IMR-90 (cell line): ENCODE measurements at regions not wholly inside any gene's neighbourhood (a gene's known extent, or its start where the extent isn't known, plus 50 kb on each side); places are given as distances from the start of the nearest gene placed in this dataset.
A peak's percentile ranks its signal among the peaks of the same experiment; 100 is the strongest.

Experiments used
- ATAC-seq: fragments of 200-7000 bp; cut with Tn5 transposase; 2 replicates; pipeline ENCODE4 v1.9.1; 2020; ENCODE audit warnings: low read depth, mild to moderate bottlenecking, moderate library complexity
- BruUV-seq: library from RNA; stranded (reverse); fragments of 400-500 nt; replicated peaks from 2 replicates; lab custom pipeline; 2021; lab: Mats Ljungman, UMichigan
- CTCF ChIA-PET: fragments of 300-600 bp; formaldehyde crosslinking; extraction: SDS; loops from one replicate; lab custom pipeline; 2021; ENCODE audit warnings: antibody characterized with exemption; lab: Yijun Ruan, JAX
- POLR2A ChIA-PET: fragments of 300-600 bp; sonication (Branson Sonifier 250); formaldehyde crosslinking; loops from one replicate; lab custom pipeline; 2022; ENCODE audit warnings: antibody characterized with exemption; ENCODE audit not compliant: unreplicated experiment; lab: Charles Lee
- DNase-seq: peaks from one replicate; pipeline ENCODE4 v3.0.0; 2013
- H2AFZ ChIP-seq: replicated peaks from 2 replicates; pipeline ENCODE3; 2013; ENCODE audit warnings: low read length, mild to moderate bottlenecking; ENCODE audit not compliant: poor library complexity
- H2AK5ac ChIP-seq: 2 replicates; pipeline ENCODE4 v1.6.1; 2013; ENCODE audit warnings: low read depth, low read length, inconsistent platforms
- H2AK9ac ChIP-seq: replicated peaks from 2 replicates; pipeline ENCODE3; 2013; ENCODE audit warnings: mild to moderate bottlenecking, low read depth, low read length, moderate library complexity; ENCODE audit not compliant: poor library complexity
- H2BK120ac ChIP-seq: 2 replicates; pipeline ENCODE4 v1.6.1; 2013; ENCODE audit warnings: low read depth, low read length, inconsistent platforms
- H2BK15ac ChIP-seq: 3 replicates; pipeline ENCODE4 v1.6.1; 2013; ENCODE audit warnings: low read depth, low read length, inconsistent platforms
- H2BK20ac ChIP-seq: 2 replicates; pipeline ENCODE4 v1.6.1; 2013; ENCODE audit warnings: low read depth, mild to moderate bottlenecking, inconsistent platforms, low read length, moderate library complexity
- H2BK5ac ChIP-seq: 2 replicates; pipeline ENCODE4 v1.6.1; 2013; ENCODE audit warnings: mild to moderate bottlenecking, low read depth, low read length, inconsistent platforms; ENCODE audit not compliant: poor library complexity, severe bottlenecking
- H3K14ac ChIP-seq: replicated peaks from 2 replicates; pipeline ENCODE4 v1.6.1; 2013; ENCODE audit warnings: low read depth, low read length, inconsistent platforms
- H3K18ac ChIP-seq: 2 replicates; pipeline ENCODE4 v1.6.1; 2013; ENCODE audit warnings: low read depth, low read length, control low read depth
- H3K23ac ChIP-seq: 2 replicates; pipeline ENCODE4 v1.6.1; 2013; ENCODE audit warnings: low read depth, low read length, inconsistent platforms
- H3K27ac ChIP-seq: 2 replicates; pipeline ENCODE4 v1.5.1; 2013; ENCODE audit warnings: mild to moderate bottlenecking, control low read depth, low read length; ENCODE audit not compliant: insufficient read depth
- H3K27me3 ChIP-seq: 2 replicates; pipeline ENCODE4 v1.6.1; 2013; ENCODE audit warnings: low read length; ENCODE audit not compliant: control insufficient read depth, insufficient read depth
- H3K36me3 ChIP-seq: 2 replicates; pipeline ENCODE4 v1.6.1; 2013; ENCODE audit warnings: low read length, mixed read lengths; ENCODE audit not compliant: control insufficient read depth, insufficient read depth
- H3K4ac ChIP-seq: 2 replicates; pipeline ENCODE4 v1.6.1; 2013; ENCODE audit warnings: low read depth, low read length, inconsistent platforms
- H3K4me1 ChIP-seq: 2 replicates; pipeline ENCODE4 v1.6.1; 2013; ENCODE audit warnings: low read length, mixed read lengths; ENCODE audit not compliant: control insufficient read depth, insufficient read depth
- H3K4me2 ChIP-seq: 2 replicates; pipeline ENCODE4 v1.6.1; 2013; ENCODE audit warnings: low read depth, mild to moderate bottlenecking, control low read depth, low read length, moderate library complexity
- H3K4me3 ChIP-seq: 2 replicates; pipeline ENCODE4 v1.5.1; 2013; ENCODE audit warnings: low read depth, mild to moderate bottlenecking, control low read depth, low read length, moderate library complexity; ENCODE audit not compliant: insufficient read depth
- H3K56ac ChIP-seq: 2 replicates; pipeline ENCODE4 v1.6.1; 2013; ENCODE audit warnings: low read length, inconsistent platforms; ENCODE audit not compliant: insufficient read depth; ENCODE audit errors: extremely low read depth
- H3K79me1 ChIP-seq, 2 experiments: 2 replicates each; pipeline ENCODE4 v1.6.1; 2013; ENCODE audit warnings: low read length in 2 of 2, inconsistent platforms in 1 of 2, low read depth in 1 of 2
- H3K9ac ChIP-seq: 2 replicates; pipeline ENCODE4 v1.6.1; 2013; ENCODE audit warnings: low read depth, low read length, control low read depth
- H3K9me1 ChIP-seq: 2 replicates; pipeline ENCODE4 v1.6.1; 2013; ENCODE audit warnings: low read length, inconsistent platforms; ENCODE audit not compliant: insufficient read depth
- H3K9me3 ChIP-seq: 2 replicates; pipeline ENCODE4 v1.6.1; 2013; ENCODE audit warnings: low read length; ENCODE audit not compliant: control insufficient read depth, insufficient read depth
- H4K20me1 ChIP-seq: 2 replicates; pipeline ENCODE4 v1.6.1; 2013; ENCODE audit warnings: low read length, inconsistent platforms; ENCODE audit not compliant: insufficient read depth
- H4K5ac ChIP-seq: 2 replicates; pipeline ENCODE4 v1.6.1; 2013; ENCODE audit warnings: mild to moderate bottlenecking, low read depth, low read length, control low read depth
- H4K8ac ChIP-seq, 2 experiments: 2 replicates each; pipeline ENCODE4 v1.6.1; 2013; ENCODE audit warnings: low read depth in 2 of 2, low read length in 2 of 2, control low read depth in 1 of 2, inconsistent platforms in 1 of 2
- H4K91ac ChIP-seq: 2 replicates; pipeline ENCODE4 v1.6.1; 2013; ENCODE audit warnings: low read depth, low read length, inconsistent platforms; ENCODE audit not compliant: insufficient read depth
- BHLHE40 ChIP-seq: fragments of 150-350 bp; IDR thresholded peaks from 2 replicates; pipeline ENCODE4 v1.6.1; 2016; ENCODE audit warnings: mild to moderate bottlenecking, low read depth, low read length
- CEBPB ChIP-seq: IDR thresholded peaks from 2 replicates; pipeline ENCODE4 v1.6.1; 2012; ENCODE audit warnings: low read depth, low read length, improper control_type of control experiment
- CHD1 ChIP-seq: IDR thresholded peaks from 2 replicates; pipeline ENCODE4 v1.6.1; 2012; ENCODE audit warnings: low read depth, low read length, improper control_type of control experiment
- ELK1 ChIP-seq: fragments of 150-350 bp; IDR thresholded peaks from 2 replicates; pipeline ENCODE4 v1.6.1; 2016; ENCODE audit warnings: low read depth, mild to moderate bottlenecking, low read length, moderate library complexity, borderline replicate concordance
- MAFK ChIP-seq: IDR thresholded peaks from 2 replicates; pipeline ENCODE4 v1.6.1; 2012; ENCODE audit warnings: low read depth, low read length, improper control_type of control experiment
- MAZ ChIP-seq: IDR thresholded peaks from 2 replicates; pipeline ENCODE4 v1.6.1; 2012; ENCODE audit warnings: low read depth, mild to moderate bottlenecking, low read length, improper control_type of control experiment, moderate library complexity, borderline replicate concordance
- RAD21 ChIP-seq: IDR thresholded peaks from 2 replicates; pipeline ENCODE4 v1.6.1; 2012; ENCODE audit warnings: low read length, improper control_type of control experiment
- RCOR1 ChIP-seq: IDR thresholded peaks from 2 replicates; pipeline ENCODE4 v1.6.1; 2012; ENCODE audit warnings: mild to moderate bottlenecking, low read length, improper control_type of control experiment; ENCODE audit not compliant: insufficient replicate concordance
- RFX5 ChIP-seq: IDR thresholded peaks from 2 replicates; pipeline ENCODE4 v1.8.0; 2012; ENCODE audit warnings: low read depth, mild to moderate bottlenecking, low read length, moderate library complexity
- SMC3 ChIP-seq: fragments of 150-350 bp; IDR thresholded peaks from 2 replicates; pipeline ENCODE4 v1.6.1; 2016; ENCODE audit warnings: low read depth, mild to moderate bottlenecking, antibody characterized with exemption, low read length, moderate library complexity
- WGBS, 2 experiments: methylation state at CpG; one replicate each; pipeline versions ENCODE4 v1.1.5 to v1.1.7; 2013; ENCODE audit warnings: missing lambda C conversion rate in 2 of 2; ENCODE audit not compliant: insufficient read length in 1 of 2; ENCODE audit errors: extremely low coverage in 2 of 2; 5-methylcytosine and 5-hydroxymethylcytosine counted together
- dilution Hi-C: fragments of 300-500 bp; cut with HindIII; formaldehyde crosslinking; loops from one replicate; pipeline ENCODE4 v1.14.3; 2018; ENCODE audit warnings: low sequenced_read_pairs; ENCODE audit not compliant: unreplicated experiment
- in situ Hi-C: fragments of 300-500 bp; cut with MboI; formaldehyde crosslinking; loops from 3 replicates; pipeline ENCODE4 v1.14.3; 2019; ENCODE audit warnings: low sequenced_read_pairs, inconsistent platforms, mixed read lengths
- intact Hi-C: fragments of 100-400 bp; cut with micrococcal nuclease; formaldehyde crosslinking; loops from 2 replicates; pipeline ENCODE4 v1.10.0; 2022
- TF ChIP-seq, protein P1 (sequence below): fragments of 150-350 bp; IDR thresholded peaks from 2 replicates; pipeline ENCODE4 v1.6.1; 2017; ENCODE audit warnings: mild to moderate bottlenecking, antibody characterized with exemption, low read length, low read depth
- TF ChIP-seq, protein P2 (sequence below): conservative IDR thresholded peaks from 2 replicates; pipeline ENCODE4 v1.5.1; 2012; ENCODE audit warnings: mild to moderate bottlenecking, low read depth, low read length, improper control_type of control experiment

DNA sequence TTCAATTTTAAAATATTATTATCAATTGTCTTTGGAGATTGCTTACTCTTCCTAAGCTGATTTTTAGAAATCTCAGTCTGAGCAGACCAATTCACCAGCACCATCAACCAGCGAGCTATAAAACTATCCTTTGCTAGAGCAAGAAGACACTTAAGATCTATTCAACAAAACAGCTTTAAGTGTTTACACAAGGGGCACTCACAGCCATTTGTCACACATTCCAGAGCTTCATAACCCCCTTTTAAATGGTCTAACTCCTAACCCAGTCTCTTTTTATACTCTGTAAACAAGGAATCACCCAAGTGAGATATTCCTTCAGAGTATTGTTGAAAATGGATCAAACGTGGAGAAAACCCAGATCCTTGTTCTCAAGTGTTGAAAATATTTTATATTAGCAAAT, 1294.1 kb upstream of the CHAC2 start:
- H3K18ac ChIP-seq, result no peak overlapping the region
- BruUV-seq, result no TSS peak
- no peaks in the 10 kb centered on the region for H3K36me3 ChIP-seq
- no peak overlapping the region for H3K56ac ChIP-seq
- H4K91ac ChIP-seq, result no peak overlapping the region
- no peak overlapping the region for H2BK120ac ChIP-seq
- dilution Hi-C loops (no loop called here), intact Hi-C loops (no loop called here), in situ Hi-C loops (no loop called here)
- no peak overlapping the region for H2AK9ac ChIP-seq
- H3K79me1 ChIP-seq, result no peaks in the 10 kb centered on the region
- no peak for DNase-seq
- H2BK20ac ChIP-seq, result no peak overlapping the region
- no peak overlapping the region for H2AFZ ChIP-seq
- H2AK5ac ChIP-seq, result no peak overlapping the region
- ATAC-seq, result peak; percentile 44; the same call in 1 of the 2 replicates
- no peak overlapping the region for H3K4ac ChIP-seq
- no peak for TF ChIP-seq RAD21
- TF ChIP-seq ELK1, result no peak
- TF ChIP-seq CHD1, result no peak
- TF ChIP-seq CEBPB, result no peak
- no peak for TF ChIP-seq SMC3
- TF ChIP-seq, protein P1, sequence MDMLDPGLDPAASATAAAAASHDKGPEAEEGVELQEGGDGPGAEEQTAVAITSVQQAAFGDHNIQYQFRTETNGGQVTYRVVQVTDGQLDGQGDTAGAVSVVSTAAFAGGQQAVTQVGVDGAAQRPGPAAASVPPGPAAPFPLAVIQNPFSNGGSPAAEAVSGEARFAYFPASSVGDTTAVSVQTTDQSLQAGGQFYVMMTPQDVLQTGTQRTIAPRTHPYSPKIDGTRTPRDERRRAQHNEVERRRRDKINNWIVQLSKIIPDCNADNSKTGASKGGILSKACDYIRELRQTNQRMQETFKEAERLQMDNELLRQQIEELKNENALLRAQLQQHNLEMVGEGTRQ, result no peak
- no peak for TF ChIP-seq RFX5
- TF ChIP-seq, protein P2, sequence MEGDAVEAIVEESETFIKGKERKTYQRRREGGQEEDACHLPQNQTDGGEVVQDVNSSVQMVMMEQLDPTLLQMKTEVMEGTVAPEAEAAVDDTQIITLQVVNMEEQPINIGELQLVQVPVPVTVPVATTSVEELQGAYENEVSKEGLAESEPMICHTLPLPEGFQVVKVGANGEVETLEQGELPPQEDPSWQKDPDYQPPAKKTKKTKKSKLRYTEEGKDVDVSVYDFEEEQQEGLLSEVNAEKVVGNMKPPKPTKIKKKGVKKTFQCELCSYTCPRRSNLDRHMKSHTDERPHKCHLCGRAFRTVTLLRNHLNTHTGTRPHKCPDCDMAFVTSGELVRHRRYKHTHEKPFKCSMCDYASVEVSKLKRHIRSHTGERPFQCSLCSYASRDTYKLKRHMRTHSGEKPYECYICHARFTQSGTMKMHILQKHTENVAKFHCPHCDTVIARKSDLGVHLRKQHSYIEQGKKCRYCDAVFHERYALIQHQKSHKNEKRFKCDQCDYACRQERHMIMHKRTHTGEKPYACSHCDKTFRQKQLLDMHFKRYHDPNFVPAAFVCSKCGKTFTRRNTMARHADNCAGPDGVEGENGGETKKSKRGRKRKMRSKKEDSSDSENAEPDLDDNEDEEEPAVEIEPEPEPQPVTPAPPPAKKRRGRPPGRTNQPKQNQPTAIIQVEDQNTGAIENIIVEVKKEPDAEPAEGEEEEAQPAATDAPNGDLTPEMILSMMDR, result no peak
- no peak for TF ChIP-seq MAZ
- TF ChIP-seq BHLHE40, result no peak
- TF ChIP-seq RCOR1, result no peak
- no peak for TF ChIP-seq MAFK
- no peaks in the 10 kb centered on the region for H3K27me3 ChIP-seq
- no peak overlapping the region for H4K5ac ChIP-seq
- H3K4me2 ChIP-seq, result no peak overlapping the region
- H3K14ac ChIP-seq, result no peak overlapping the region
- no peaks in the 10 kb centered on the region for H4K20me1 ChIP-seq
- WGBS, 2 experiments, result no CpG with 5 or more reads among the region's 2 CpGs
- POLR2A ChIA-PET, result no interaction called here
- H4K8ac ChIP-seq, result no peak overlapping the region
- H3K9me1 ChIP-seq, result no peaks in the 10 kb centered on the region
- no peaks in the 10 kb centered on the region for H3K9me3 ChIP-seq
- H2BK15ac ChIP-seq, result no peak overlapping the region
- H3K9ac ChIP-seq, result no peak overlapping the region
- H3K23ac ChIP-seq, result no peak overlapping the region
- no peak overlapping the region for H3K27ac ChIP-seq
- no peaks in the 10 kb centered on the region for H3K4me1 ChIP-seq
- H3K4me3 ChIP-seq, result no peak overlapping the region
- CTCF ChIA-PET, result no interaction called here
- H2BK5ac ChIP-seq, result no peak overlapping the region
